Colonic mucosa (tissue), 4 donors: ENCODE measurements at regions not wholly inside any gene's neighbourhood (a gene's known extent, or its start where the extent isn't known, plus 50 kb on each side); places are given as distances from the start of the nearest gene placed in this dataset.

ENCODE experiments used
- DNase-seq: peaks from one replicate; pipeline ENCODE4 v3.0.0-alpha.2; 2020
- H3K27ac ChIP-seq: fragments of 200-600 bp; one replicate; pipeline ENCODE4 v1.8.0; 2021
- H3K27me3 ChIP-seq: fragments of 200-600 bp; one replicate; pipeline ENCODE4 v1.8.0; 2021
- H3K36me3 ChIP-seq: fragments of 200-600 bp; one replicate; pipeline ENCODE4 v1.8.0; 2021
- H3K4me1 ChIP-seq: fragments of 200-600 bp; one replicate; pipeline ENCODE4 v1.8.0; 2021; ENCODE audit warnings: mild to moderate bottlenecking
- H3K4me3 ChIP-seq: fragments of 200-600 bp; one replicate; pipeline ENCODE4 v1.8.0; 2021
- H3K9ac ChIP-seq, 2 donors: one replicate each; pipeline ENCODE4 v1.7.0; 2013; ENCODE audit warnings: control low read depth in 2 of 2, low read depth in 2 of 2, low read length in 2 of 2
- H3K9me3 ChIP-seq: fragments of 200-600 bp; one replicate; pipeline ENCODE4 v1.8.0; 2021
- intact Hi-C: fragments of 100-400 bp; cut with DNase I; formaldehyde crosslinking; loops from one replicate; pipeline ENCODE4 v1.14.1; 2022
- TF ChIP-seq, protein P1 (sequence below): fragments of 200-600 bp; IDR thresholded peaks from one replicate; pipeline ENCODE4 v1.8.0; 2022; ENCODE audit warnings: antibody characterized with exemption, mild to moderate bottlenecking
- donor health status: healthy.
- donor health status: DM: no; HTN: no; CAD: no.
- donor health status: DM: no; HTN: no; CAD: no.

DNA sequence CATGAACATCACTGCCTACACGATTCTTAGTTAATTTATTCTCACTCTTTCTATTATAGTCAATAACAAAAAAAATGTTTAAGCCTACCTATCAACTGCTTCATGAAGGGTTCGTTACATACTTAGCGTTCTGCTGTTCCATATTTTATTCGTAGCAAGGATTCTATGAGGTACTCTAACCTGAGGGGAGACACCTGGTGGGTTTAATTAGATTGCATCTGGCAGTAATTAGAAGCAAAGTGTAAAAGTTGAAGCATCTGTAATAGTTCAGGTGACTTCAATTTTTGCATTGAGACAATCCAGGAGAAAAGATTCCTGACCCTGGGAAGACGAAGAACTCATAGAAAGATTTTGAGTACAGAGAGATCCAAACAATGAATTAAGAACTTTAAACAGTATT lies 1655.8 kb upstream of the TENM3 start:
- H3K4me1 ChIP-seq = no peaks in the 10 kb centered on the region
- H3K9ac ChIP-seq = no peak overlapping the region
- DNase-seq = no peak
- no peaks in the 10 kb centered on the region for H3K27me3 ChIP-seq
- no peak overlapping the region for H3K4me3 ChIP-seq
- H3K27ac ChIP-seq = no peak overlapping the region
- no peaks in the 10 kb centered on the region for H3K36me3 ChIP-seq
- intact Hi-C loops = no loop called here
- H3K9me3 ChIP-seq = no peaks in the 10 kb centered on the region
- TF ChIP-seq, protein P1, sequence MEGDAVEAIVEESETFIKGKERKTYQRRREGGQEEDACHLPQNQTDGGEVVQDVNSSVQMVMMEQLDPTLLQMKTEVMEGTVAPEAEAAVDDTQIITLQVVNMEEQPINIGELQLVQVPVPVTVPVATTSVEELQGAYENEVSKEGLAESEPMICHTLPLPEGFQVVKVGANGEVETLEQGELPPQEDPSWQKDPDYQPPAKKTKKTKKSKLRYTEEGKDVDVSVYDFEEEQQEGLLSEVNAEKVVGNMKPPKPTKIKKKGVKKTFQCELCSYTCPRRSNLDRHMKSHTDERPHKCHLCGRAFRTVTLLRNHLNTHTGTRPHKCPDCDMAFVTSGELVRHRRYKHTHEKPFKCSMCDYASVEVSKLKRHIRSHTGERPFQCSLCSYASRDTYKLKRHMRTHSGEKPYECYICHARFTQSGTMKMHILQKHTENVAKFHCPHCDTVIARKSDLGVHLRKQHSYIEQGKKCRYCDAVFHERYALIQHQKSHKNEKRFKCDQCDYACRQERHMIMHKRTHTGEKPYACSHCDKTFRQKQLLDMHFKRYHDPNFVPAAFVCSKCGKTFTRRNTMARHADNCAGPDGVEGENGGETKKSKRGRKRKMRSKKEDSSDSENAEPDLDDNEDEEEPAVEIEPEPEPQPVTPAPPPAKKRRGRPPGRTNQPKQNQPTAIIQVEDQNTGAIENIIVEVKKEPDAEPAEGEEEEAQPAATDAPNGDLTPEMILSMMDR = no peak

- DNase-seq = no peak
- Histone ChIP-seq H3K9ac (no peak overlapping the region), H3K27me3 (no peaks in the 10 kb centered on the region), H3K4me3 (no peak overlapping the region), H3K4me1 (no peaks in the 10 kb centered on the region), H3K9me3 (no peaks in the 10 kb centered on the region), H3K36me3 (no peaks in the 10 kb centered on the region), H3K27ac (no peak overlapping the region)
- intact Hi-C loops = no loop called here
- TF ChIP-seq, protein P1 = no peak
These were observed 1653.6 kb upstream of the TENM3 start for GRCh38 chr4:180589575-180589974.

DNA sequence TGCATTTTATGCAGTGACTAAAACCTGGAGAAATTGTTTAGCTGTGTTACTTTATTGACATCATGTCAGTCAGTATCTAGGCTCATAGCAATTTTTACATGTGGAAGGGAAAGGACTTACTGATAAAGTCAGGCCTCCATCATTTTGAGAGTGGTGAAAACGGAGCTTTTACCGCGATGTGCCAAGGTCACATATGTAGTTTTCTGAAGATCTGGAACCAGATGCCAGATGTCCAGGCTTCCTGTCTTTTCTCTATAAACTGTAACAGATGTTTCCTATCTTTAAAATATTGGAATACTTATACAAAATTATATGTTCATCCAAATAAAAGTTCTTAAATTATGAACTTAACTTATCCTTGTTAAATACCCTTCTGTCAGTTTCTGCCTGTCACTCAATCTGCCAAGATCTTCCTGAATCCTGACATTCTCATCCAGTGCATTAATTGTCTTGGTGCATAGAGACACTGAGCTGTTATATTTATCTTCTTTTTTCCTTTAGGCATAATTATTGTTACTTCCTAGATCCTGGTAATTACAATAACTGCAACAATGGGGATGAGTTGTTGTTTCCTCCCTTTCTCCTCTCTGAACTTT lies 1646.2 kb upstream of the TENM3 start:
- Histone ChIP-seq H3K27me3 (no peaks in the 10 kb centered on the region), H3K4me1 (no peaks in the 10 kb centered on the region), H3K9ac (no peak overlapping the region), H3K36me3 (no peaks in the 10 kb centered on the region), H3K4me3 (no peak overlapping the region), H3K9me3 (no peaks in the 10 kb centered on the region), H3K27ac (no peak overlapping the region)
- intact Hi-C loops = no loop called here
- DNase-seq = no peak
- TF ChIP-seq, protein P1 = no peak

- no peak overlapping the region for H3K27ac ChIP-seq
- intact Hi-C loops = no loop called here
- no peak overlapping the region for H3K4me3 ChIP-seq
- H3K27me3 ChIP-seq = no peaks in the 10 kb centered on the region
- no peaks in the 10 kb centered on the region for H3K4me1 ChIP-seq
- no peak for DNase-seq
- TF ChIP-seq, protein P1 = no peak
- no peak overlapping the region for H3K9ac ChIP-seq
- no peaks in the 10 kb centered on the region for H3K9me3 ChIP-seq
- H3K36me3 ChIP-seq = no peaks in the 10 kb centered on the region
These were observed 1644.9 kb upstream of the TENM3 start for GRCh38 chr4:180598281-180598680.

- no peak for DNase-seq
These were observed 1639.4 kb upstream of the TENM3 start for GRCh38 chr4:180603791-180604190.

More at GRCh38 chr4:180603791-180604190, 1639.4 kb upstream of the TENM3 start:
- intact Hi-C loops = no loop called here
- no peak overlapping the region for H3K27ac ChIP-seq
- TF ChIP-seq, protein P1 = no peak
- no peak overlapping the region for H3K4me3 ChIP-seq
- no peaks in the 10 kb centered on the region for H3K9me3 ChIP-seq
- no peaks in the 10 kb centered on the region for H3K36me3 ChIP-seq
- H3K27me3 ChIP-seq = no peaks in the 10 kb centered on the region
- H3K4me1 ChIP-seq = no peaks in the 10 kb centered on the region
- no peak overlapping the region for H3K9ac ChIP-seq
